Stomach (tissue), 4 donors: ENCODE measurements at regions not wholly inside any gene's neighbourhood (a gene's known extent, or its start where the extent isn't known, plus 50 kb on each side); places are given as distances from the start of the nearest gene placed in this dataset.

ENCODE experiments used
- CTCF ChIP-seq, 7 experiments: fragments of 450-650 bp in 4 of 7; fragments of 200-600 bp in 3 of 7; sonication (generic) in 3 of 7; IDR thresholded peaks; one replicate each; pipeline ENCODE4 v1.5.1; 2016 to 2019; ENCODE audit warnings: antibody characterized with exemption in 7 of 7, control low read depth in 2 of 7, mild to moderate bottlenecking in 1 of 7
- EP300 ChIP-seq: sonication (generic); formaldehyde crosslinking; IDR thresholded peaks from one replicate; pipeline ENCODE4 v1.6.1; 2017; ENCODE audit warnings: antibody characterized with exemption
- POLR2A ChIP-seq, 4 donors: fragments of 450-650 bp; IDR thresholded peaks; one replicate each; pipeline ENCODE4 v1.6.1; 2016; ENCODE audit warnings: antibody characterized with exemption in 4 of 4, control low read depth in 2 of 4, mild to moderate bottlenecking in 1 of 4, moderate library complexity in 1 of 4

- TF ChIP-seq CTCF (IDR thresholded peaks at IDR 0.05): no peak
- no peak for TF ChIP-seq POLR2A (IDR thresholded peaks at IDR 0.05)
- no peak for TF ChIP-seq EP300
Measured at GRCh38 chr20:20836836-20837235, 124.4 kb upstream of the RALGAPA2 start.
